ENCODE measurements at regions not wholly inside any gene's neighbourhood (a gene's known extent, or its start where the extent isn't known, plus 50 kb on each side); places are given as distances from the start of the nearest gene placed in this dataset.

DNA sequence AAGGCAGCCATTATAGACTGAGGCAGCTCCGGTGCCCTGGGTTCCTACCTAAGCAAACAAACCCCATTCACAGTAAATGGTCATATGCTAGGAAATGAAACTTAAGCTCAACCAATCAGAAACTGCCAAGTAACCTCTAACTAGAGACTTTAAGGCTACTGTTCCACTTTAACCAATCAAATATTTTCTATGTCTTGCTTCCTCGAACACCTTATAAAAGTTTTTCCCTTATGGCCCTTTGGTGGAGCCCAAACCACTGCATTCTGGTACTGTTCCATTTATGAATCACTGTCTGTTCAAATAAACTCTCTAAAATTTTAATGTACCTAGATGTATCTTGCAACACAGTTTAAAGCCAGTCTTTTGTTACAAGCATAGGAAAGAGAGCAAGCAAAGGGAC is 361.1 kb downstream of the HGF start:
- H3K36me3 ChIP-seq (ENCODE audit: control insufficient read depth in 2 of 4, insufficient read depth in 4 of 4, low read length in 3 of 4), result no peaks in the 10 kb centered on the region
- H2BK15ac ChIP-seq (ENCODE audit: low read length), result no peak overlapping the region
- H3K4ac ChIP-seq (replicated peaks; ENCODE audit: insufficient read length, low read depth, low read length), result no peak overlapping the region
- no peak overlapping the region for H4K91ac ChIP-seq (replicated peaks; ENCODE audit: insufficient read length, low read length)
- no peak overlapping the region for H3K9ac ChIP-seq (replicated peaks in 1 of 4; ENCODE audit: extremely low read depth in 1 of 4, low read depth in 3 of 4, low read length in 3 of 4)
- TF ChIP-seq POLR2A (IDR thresholded peaks at IDR 0.05; ENCODE audit: control extremely low read depth in 1 of 2, low read depth in 2 of 2, low read length in 2 of 2), result no peak
- H3K27ac ChIP-seq (ENCODE audit: low read depth, low read length), result no peak overlapping the region
- H4K8ac ChIP-seq (ENCODE audit: extremely low read depth, insufficient read depth, low read length), result no peak overlapping the region
- no peak overlapping the region for H2BK12ac ChIP-seq (ENCODE audit: low read depth, low read length)
- WGBS, 2 experiments (ENCODE audit: extremely low coverage in 1 of 2, insufficient coverage in 1 of 2, insufficient read length in 1 of 2, insufficient replicate concordance in 2 of 2, low coverage in 1 of 2, low lambda C conversion rate in 2 of 2, missing lambda C conversion rate in 1 of 2), result 98% methylated on average over 2 of the region's 2 CpGs; no CpG with 5 or more reads in 1 of the 2 experiments
- no peaks in the 10 kb centered on the region for H3K27me3 ChIP-seq (replicated peaks in 1 of 4; ENCODE audit: control insufficient read depth in 3 of 4, extremely low read depth in 1 of 4, insufficient read depth in 3 of 4, low read length in 3 of 4)
- FAIRE-seq, result no peak
- no peak overlapping the region for H3K4me3 ChIP-seq (ENCODE audit: extremely low read depth in 1 of 4, insufficient read depth in 2 of 4, low read depth in 3 of 4, low read length in 4 of 4)
- no peak overlapping the region for H2AFZ ChIP-seq (ENCODE audit: low read length)
- H4K5ac ChIP-seq (ENCODE audit: insufficient read length, low read depth, low read length), result no peak overlapping the region
- no peak overlapping the region for H3K4me2 ChIP-seq (ENCODE audit: insufficient read depth in 1 of 2, low read depth in 2 of 2, low read length in 2 of 2)
- POLR2A ChIA-PET (ENCODE audit: partially characterized antibody), result no interaction called here
- no peak overlapping the region for H3K23ac ChIP-seq (ENCODE audit: insufficient read length)
- H3K18ac ChIP-seq (ENCODE audit: extremely low read depth, low read length), result no peak overlapping the region
- no peak overlapping the region for H2BK5ac ChIP-seq (ENCODE audit: low read depth, low read length)
- H4K20me1 ChIP-seq (replicated peaks in 1 of 2; ENCODE audit: control insufficient read depth in 1 of 2, insufficient read depth in 2 of 2, low read length in 2 of 2), result no peaks in the 10 kb centered on the region
- H3K4me1 ChIP-seq (replicated peaks in 1 of 4; ENCODE audit: control insufficient read depth in 3 of 4, insufficient read depth in 4 of 4, low read length in 3 of 4), result peaks cover 0 to 2% (median 0%) of the 10 kb centered on the region in 4 experiments; a peak in 1 of 7 replicates
- H3K79me1 ChIP-seq (ENCODE audit: low read depth, low read length), result no peaks in the 10 kb centered on the region
- CTCF ChIA-PET (ENCODE audit: partially characterized antibody), result no interaction called here
- no peak overlapping the region for H2BK20ac ChIP-seq (ENCODE audit: low read length)
- no peak overlapping the region for H3K14ac ChIP-seq (ENCODE audit: insufficient read length)
- H3K79me2 ChIP-seq (ENCODE audit: control insufficient read depth in 1 of 2, insufficient read depth in 2 of 2, low read length in 2 of 2), result no peaks in the 10 kb centered on the region
- H2BK120ac ChIP-seq (replicated peaks; ENCODE audit: low read depth, low read length), result no peak overlapping the region
- DNase-seq (ENCODE audit: low read depth in 1 of 2, low spot score in 2 of 2), result no peak
- H3K9me3 ChIP-seq (ENCODE audit: insufficient read depth in 2 of 2, low read depth in 1 of 2, low read length in 1 of 2), result peaks cover 12 to 16% of the 10 kb centered on the region in 2 experiments
- no peak overlapping the region for H3K56ac ChIP-seq (replicated peaks; ENCODE audit: insufficient read length, low read depth, low read length)
- H3K23me2 ChIP-seq (ENCODE audit: low read depth, low read length), result no peaks in the 10 kb centered on the region
- H2AK5ac ChIP-seq (ENCODE audit: low read depth, low read length), result no peak overlapping the region
